ENCODE measurements at regions not wholly inside any gene's neighbourhood (a gene's known extent, or its start where the extent isn't known, plus 50 kb on each side); places are given as distances from the start of the nearest gene placed in this dataset.

DNA sequence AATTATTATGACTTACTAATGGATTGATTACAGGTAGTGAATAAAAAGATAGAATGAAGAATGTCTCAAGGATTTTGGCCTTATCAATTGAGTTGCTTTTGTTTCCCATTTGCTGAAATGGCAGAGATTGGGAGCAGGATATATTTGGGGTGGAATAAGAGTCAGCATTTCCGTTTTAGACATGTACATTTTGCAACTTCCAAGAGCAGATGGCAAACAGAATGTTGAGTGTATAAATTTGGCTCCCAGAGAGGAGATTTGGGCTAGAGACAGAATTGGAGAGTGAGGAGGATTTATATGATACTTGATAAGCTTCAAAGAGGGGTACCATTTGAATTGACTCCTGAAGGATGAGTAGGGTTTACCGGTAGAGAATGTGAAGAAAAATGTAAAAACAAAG, 437.9 kb upstream of the PAPPA start:
- H3K4me2 ChIP-seq (ENCODE audit: low read depth, low read length, poor library complexity, severe bottlenecking) = no peak overlapping the region

DNA sequence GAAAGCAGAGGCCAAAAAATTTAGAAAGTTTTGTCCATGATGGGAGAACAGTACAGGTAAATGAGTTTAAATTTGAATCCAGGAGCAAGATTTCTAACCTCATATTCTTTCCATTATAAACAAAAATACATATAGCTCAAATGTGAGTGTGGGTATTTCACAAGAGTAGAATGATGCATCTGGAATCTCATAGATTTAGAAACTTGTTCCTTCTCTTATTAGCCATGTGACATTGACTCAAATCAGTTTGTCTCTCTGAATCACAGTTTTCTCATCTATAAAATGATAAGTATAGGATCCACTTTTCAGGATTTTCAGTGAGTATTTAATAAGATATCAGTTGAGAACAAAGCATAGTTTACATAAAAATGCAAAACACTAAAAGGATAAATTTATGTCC, 436.3 kb upstream of the PAPPA start:
- Histone ChIP-seq H3K9me2 (replicated peaks; ENCODE audit: low read depth, low read length) (no peaks in the 10 kb centered on the region), H3K9me3 (ENCODE audit: insufficient read depth, low read depth, low read length) (no peaks in the 10 kb centered on the region), H4K20me1 (ENCODE audit: insufficient read depth, low read length, poor library complexity, severe bottlenecking) (no peaks in the 10 kb centered on the region), H3K4me3 (ENCODE audit: low read length, poor library complexity, severe bottlenecking) (no peak overlapping the region), H3K27me3 (ENCODE audit: insufficient read depth, low read length, poor library complexity, severe bottlenecking) (no peaks in the 10 kb centered on the region), H2AFZ (ENCODE audit: low read length) (no peak overlapping the region), H3K4me2 (ENCODE audit: low read depth, low read length, poor library complexity, severe bottlenecking) (no peak overlapping the region), H3K79me2 (ENCODE audit: insufficient read depth, low read length) (no peaks in the 10 kb centered on the region), H3F3A (ENCODE audit: low read depth) (no peaks in the 10 kb centered on the region), H3K9ac (ENCODE audit: low read depth, low read length, poor library complexity, severe bottlenecking) (no peak overlapping the region), H3K4me1 (ENCODE audit: insufficient read depth, low read length, poor library complexity, severe bottlenecking) (no peaks in the 10 kb centered on the region), H3K36me3 (ENCODE audit: insufficient read depth, low read length) (no peaks in the 10 kb centered on the region)
- no peak for TF ChIP-seq EZH2phosphoT487 (IDR thresholded peaks at IDR 0.05; ENCODE audit: borderline replicate concordance)
- TF ChIP-seq, protein P1, sequence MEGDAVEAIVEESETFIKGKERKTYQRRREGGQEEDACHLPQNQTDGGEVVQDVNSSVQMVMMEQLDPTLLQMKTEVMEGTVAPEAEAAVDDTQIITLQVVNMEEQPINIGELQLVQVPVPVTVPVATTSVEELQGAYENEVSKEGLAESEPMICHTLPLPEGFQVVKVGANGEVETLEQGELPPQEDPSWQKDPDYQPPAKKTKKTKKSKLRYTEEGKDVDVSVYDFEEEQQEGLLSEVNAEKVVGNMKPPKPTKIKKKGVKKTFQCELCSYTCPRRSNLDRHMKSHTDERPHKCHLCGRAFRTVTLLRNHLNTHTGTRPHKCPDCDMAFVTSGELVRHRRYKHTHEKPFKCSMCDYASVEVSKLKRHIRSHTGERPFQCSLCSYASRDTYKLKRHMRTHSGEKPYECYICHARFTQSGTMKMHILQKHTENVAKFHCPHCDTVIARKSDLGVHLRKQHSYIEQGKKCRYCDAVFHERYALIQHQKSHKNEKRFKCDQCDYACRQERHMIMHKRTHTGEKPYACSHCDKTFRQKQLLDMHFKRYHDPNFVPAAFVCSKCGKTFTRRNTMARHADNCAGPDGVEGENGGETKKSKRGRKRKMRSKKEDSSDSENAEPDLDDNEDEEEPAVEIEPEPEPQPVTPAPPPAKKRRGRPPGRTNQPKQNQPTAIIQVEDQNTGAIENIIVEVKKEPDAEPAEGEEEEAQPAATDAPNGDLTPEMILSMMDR (conservative IDR thresholded peaks at IDR 0.05; ENCODE audit: low read length) = no peak

More for the DNA sequence above, 437.9 kb upstream of the PAPPA start:
- Histone ChIP-seq H3K79me2 (ENCODE audit: insufficient read depth, low read length) (no peaks in the 10 kb centered on the region), H3F3A (ENCODE audit: low read depth) (no peaks in the 10 kb centered on the region), H3K36me3 (ENCODE audit: insufficient read depth, low read length) (no peaks in the 10 kb centered on the region), H3K4me1 (ENCODE audit: insufficient read depth, low read length, poor library complexity, severe bottlenecking) (no peaks in the 10 kb centered on the region), H3K9me3 (ENCODE audit: insufficient read depth, low read depth, low read length) (no peaks in the 10 kb centered on the region), H2AFZ (ENCODE audit: low read length) (no peak overlapping the region), H3K9ac (ENCODE audit: low read depth, low read length, poor library complexity, severe bottlenecking) (no peak overlapping the region), H4K20me1 (ENCODE audit: insufficient read depth, low read length, poor library complexity, severe bottlenecking) (no peaks in the 10 kb centered on the region), H3K9me2 (replicated peaks; ENCODE audit: low read depth, low read length) (no peaks in the 10 kb centered on the region), H3K27me3 (ENCODE audit: insufficient read depth, low read length, poor library complexity, severe bottlenecking) (no peaks in the 10 kb centered on the region), H3K4me3 (ENCODE audit: low read length, poor library complexity, severe bottlenecking) (no peak overlapping the region)
- TF ChIP-seq EZH2phosphoT487 (IDR thresholded peaks at IDR 0.05; ENCODE audit: borderline replicate concordance) = no peak
- TF ChIP-seq, protein P1 (conservative IDR thresholded peaks at IDR 0.05; ENCODE audit: low read length) = no peak

DNA sequence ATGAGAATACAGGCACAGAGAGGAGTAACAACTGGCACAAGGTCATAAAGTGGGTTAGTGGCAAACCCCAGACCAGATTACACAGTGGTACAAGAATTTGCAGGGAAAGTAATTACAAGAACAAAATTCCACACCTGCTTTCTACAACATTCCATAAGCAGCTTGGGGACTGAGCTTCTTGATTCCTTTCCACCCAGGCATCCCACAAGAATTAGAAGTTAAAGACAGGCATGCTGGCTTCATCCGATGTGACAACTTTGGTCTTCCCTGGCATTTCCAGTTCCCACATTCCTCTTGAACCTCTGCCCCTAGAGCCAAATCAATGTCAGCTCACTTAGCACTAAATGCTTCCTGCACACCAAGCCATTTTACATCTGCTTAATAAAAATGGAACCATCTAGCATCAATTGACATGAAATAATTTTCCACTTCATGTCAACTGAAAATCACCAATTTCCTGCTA, 435.8 kb upstream of the PAPPA start:
- no peaks in the 10 kb centered on the region for H3K4me1 ChIP-seq (ENCODE audit: insufficient read depth, low read length, poor library complexity, severe bottlenecking)
- H3K79me2 ChIP-seq (ENCODE audit: insufficient read depth, low read length) = no peaks in the 10 kb centered on the region
- no peak overlapping the region for H3K9ac ChIP-seq (ENCODE audit: low read depth, low read length, poor library complexity, severe bottlenecking)
- no peaks in the 10 kb centered on the region for H3K36me3 ChIP-seq (ENCODE audit: insufficient read depth, low read length)
- H3K4me3 ChIP-seq (ENCODE audit: low read length, poor library complexity, severe bottlenecking) = no peak overlapping the region
- H3K4me2 ChIP-seq (ENCODE audit: low read depth, low read length, poor library complexity, severe bottlenecking) = no peak overlapping the region
- no peak overlapping the region for H2AFZ ChIP-seq (ENCODE audit: low read length)
- H3K27me3 ChIP-seq (ENCODE audit: insufficient read depth, low read length, poor library complexity, severe bottlenecking) = no peaks in the 10 kb centered on the region
- H3F3A ChIP-seq (ENCODE audit: low read depth) = no peaks in the 10 kb centered on the region
- H3K9me2 ChIP-seq (replicated peaks; ENCODE audit: low read depth, low read length) = no peaks in the 10 kb centered on the region
- TF ChIP-seq, protein P1 (conservative IDR thresholded peaks at IDR 0.05; ENCODE audit: low read length) = no peak
- TF ChIP-seq EZH2phosphoT487 (IDR thresholded peaks at IDR 0.05; ENCODE audit: borderline replicate concordance) = no peak
- H4K20me1 ChIP-seq (ENCODE audit: insufficient read depth, low read length, poor library complexity, severe bottlenecking) = no peaks in the 10 kb centered on the region
- no peaks in the 10 kb centered on the region for H3K9me3 ChIP-seq (ENCODE audit: insufficient read depth, low read depth, low read length)

All from Loucy (cell line).